Nephron progenitor cell (in vitro differentiated cells): ENCODE measurements at regions not wholly inside any gene's neighbourhood (a gene's known extent, or its start where the extent isn't known, plus 50 kb on each side); places are given as distances from the start of the nearest gene placed in this dataset.

Experiments
- DNase-seq: peaks from one replicate; pipeline ENCODE4 v3.0.0; 2021
- H3K27ac Mint-ChIP-seq: 2 replicates; pipeline ENCODE4 v1.8.0; 2021; ENCODE audit warnings: mild to moderate bottlenecking, moderate library complexity, mixed read lengths
- H3K27me3 Mint-ChIP-seq: 2 replicates; pipeline ENCODE4 v1.8.0; 2021; ENCODE audit warnings: mild to moderate bottlenecking, low read depth, mixed read lengths; ENCODE audit not compliant: poor library complexity
- H3K36me3 Mint-ChIP-seq: 2 replicates; pipeline ENCODE4 v1.8.0; 2021; ENCODE audit warnings: low read depth, mixed read lengths
- H3K4me1 Mint-ChIP-seq: 2 replicates; pipeline ENCODE4 v1.8.0; 2021; ENCODE audit warnings: mixed read lengths
- H3K4me3 Mint-ChIP-seq: 2 replicates; pipeline ENCODE4 v1.8.0; 2021; ENCODE audit warnings: mild to moderate bottlenecking, moderate library complexity, mixed read lengths
- H3K9me3 Mint-ChIP-seq: 2 replicates; pipeline ENCODE4 v1.8.0; 2021; ENCODE audit warnings: mild to moderate bottlenecking, moderate library complexity, mixed read lengths
- TF ChIP-seq, protein P1 (sequence below): fragments of 200-600 bp; sonication (generic); IDR thresholded peaks from 2 replicates; pipeline ENCODE4 v1.5.0; 2021; ENCODE audit warnings: antibody characterized with exemption

DNA sequence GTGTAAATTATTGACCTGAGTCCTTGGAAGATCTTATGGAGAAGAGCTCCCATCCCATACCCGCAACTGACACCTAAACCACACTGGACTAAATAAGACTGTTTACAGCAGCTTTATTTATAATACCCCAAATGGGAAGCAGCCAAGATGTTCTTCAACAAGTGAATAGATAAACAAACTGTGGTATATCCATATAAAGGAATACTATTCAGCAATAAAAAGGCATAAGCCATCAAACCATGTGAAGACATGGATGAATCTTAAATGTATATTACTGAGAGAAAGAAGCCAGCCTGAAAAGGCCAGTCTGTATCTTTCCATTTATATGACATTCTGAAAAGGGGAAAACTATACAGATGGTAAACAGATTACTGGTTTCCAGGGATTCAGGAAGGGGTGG is 212.7 kb downstream of the TPBG start:
- TF ChIP-seq, protein P1, sequence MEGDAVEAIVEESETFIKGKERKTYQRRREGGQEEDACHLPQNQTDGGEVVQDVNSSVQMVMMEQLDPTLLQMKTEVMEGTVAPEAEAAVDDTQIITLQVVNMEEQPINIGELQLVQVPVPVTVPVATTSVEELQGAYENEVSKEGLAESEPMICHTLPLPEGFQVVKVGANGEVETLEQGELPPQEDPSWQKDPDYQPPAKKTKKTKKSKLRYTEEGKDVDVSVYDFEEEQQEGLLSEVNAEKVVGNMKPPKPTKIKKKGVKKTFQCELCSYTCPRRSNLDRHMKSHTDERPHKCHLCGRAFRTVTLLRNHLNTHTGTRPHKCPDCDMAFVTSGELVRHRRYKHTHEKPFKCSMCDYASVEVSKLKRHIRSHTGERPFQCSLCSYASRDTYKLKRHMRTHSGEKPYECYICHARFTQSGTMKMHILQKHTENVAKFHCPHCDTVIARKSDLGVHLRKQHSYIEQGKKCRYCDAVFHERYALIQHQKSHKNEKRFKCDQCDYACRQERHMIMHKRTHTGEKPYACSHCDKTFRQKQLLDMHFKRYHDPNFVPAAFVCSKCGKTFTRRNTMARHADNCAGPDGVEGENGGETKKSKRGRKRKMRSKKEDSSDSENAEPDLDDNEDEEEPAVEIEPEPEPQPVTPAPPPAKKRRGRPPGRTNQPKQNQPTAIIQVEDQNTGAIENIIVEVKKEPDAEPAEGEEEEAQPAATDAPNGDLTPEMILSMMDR = no peak
- Mint-ChIP-seq H3K36me3 (peaks cover 8% of the 10 kb centered on the region), H3K9me3 (peaks cover 21% of the 10 kb centered on the region), H3K4me3 (no peak overlapping the region), H3K27ac (no peak overlapping the region), H3K27me3 (no peaks in the 10 kb centered on the region), H3K4me1 (peaks cover 6% of the 10 kb centered on the region)
- DNase-seq = no peak

DNA sequence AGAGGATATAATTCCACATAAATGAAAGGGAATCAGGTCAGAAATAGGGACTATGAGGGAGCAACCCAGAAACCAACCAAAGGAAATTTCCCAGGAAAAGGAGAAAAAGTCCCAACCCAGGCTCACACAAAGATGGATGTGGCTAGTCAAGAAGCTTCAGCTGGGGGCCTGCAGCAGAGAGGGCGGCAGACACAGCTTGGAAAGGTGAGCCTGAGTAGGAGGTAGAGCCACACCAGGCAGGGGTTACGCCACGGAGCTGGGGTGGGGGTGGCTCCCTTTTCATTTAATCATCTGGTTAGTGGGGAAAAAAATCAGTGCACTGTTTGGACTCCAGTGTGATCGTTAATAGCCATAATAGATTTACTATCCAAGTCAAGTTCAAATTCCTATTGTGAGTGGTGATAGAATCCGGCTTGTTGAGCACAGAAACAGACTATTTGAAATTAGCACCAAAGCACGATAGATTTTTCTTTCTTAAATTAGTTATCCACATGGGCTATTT is 220.6 kb downstream of the TPBG start:
- Mint-ChIP-seq H3K27me3 (no peaks in the 10 kb centered on the region), H3K4me3 (no peak overlapping the region), H3K27ac (no peak overlapping the region), H3K36me3 (no peaks in the 10 kb centered on the region), H3K9me3 (no peaks in the 10 kb centered on the region), H3K4me1 (peaks cover 16% of the 10 kb centered on the region)
- TF ChIP-seq, protein P1 = no peak
- peak; percentile 8 for DNase-seq

DNA sequence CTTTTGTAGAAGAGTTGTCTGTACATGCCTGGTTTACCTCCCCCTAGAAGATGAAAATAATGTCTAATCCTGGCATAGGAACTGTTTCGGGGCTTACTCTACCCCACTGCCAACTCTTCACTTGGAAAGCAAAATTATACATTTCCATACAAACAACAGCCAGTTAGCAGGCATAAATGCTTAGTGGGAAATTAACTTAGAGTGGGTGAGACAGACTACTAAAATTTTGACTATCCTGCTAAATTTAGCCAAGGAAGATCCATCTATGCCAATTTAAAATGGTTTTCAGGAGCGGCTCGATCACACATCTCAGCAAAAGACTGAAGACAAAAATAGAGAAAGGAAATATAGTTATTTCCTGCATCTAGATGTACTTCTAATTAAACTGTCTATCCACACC is 221.2 kb downstream of the TPBG start:
- no peak overlapping the region for H3K27ac Mint-ChIP-seq
- H3K4me1 Mint-ChIP-seq = peaks cover 18% of the 10 kb centered on the region
- no peaks in the 10 kb centered on the region for H3K27me3 Mint-ChIP-seq
- H3K4me3 Mint-ChIP-seq = no peak overlapping the region
- DNase-seq = no peak
- no peaks in the 10 kb centered on the region for H3K36me3 Mint-ChIP-seq
- H3K9me3 Mint-ChIP-seq = no peaks in the 10 kb centered on the region
- TF ChIP-seq, protein P1 = no peak

DNA sequence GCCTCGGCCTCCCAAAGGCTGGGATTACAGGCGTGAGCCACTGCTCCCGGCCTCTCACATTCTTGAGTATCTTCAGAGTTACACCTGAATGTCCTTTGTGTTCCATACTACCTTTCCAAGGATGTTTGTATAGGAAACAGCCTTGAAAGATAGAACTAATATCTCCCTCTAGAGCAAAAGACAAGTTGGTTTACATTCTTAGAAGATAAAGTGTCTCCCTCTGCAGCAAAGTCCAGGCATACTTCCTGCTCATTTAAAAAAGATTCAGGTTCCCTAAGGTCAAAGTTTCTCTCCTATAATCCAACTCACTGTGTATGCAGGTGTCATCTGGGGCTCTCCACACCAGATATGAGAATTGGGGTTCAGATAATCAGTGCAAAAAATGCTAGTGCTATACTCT is 224.4 kb downstream of the TPBG start:
- H3K9me3 Mint-ChIP-seq = no peaks in the 10 kb centered on the region

DNA sequence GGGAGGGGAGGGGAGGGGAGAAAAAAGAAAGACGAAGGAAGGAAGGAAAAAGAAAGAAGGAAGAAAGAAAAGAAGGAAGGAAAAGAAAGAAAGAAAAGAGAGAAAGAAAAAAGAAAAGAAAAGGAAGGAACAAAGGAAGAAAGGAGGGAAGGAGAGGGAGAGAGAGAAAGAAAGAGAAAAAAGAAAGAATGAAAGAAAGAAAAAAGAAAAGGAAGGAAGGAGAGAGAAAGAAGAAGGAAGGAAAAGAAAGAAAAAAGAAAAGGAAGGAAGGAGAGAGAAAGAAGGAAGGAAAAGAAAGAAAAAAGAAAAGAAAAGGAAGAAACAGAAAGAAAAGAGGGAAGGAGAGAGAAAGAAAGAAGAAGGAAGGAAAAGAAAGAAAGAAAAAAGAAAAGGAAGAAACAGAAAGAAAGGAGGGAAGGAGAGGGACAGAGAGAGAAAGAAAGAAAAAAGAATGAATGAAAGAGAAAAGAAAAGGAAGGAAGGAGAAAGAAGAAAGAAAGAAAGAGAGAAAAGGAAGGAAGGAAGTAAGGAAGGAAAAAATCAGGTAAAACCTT is 225.3 kb downstream of the TPBG start:
- Mint-ChIP-seq H3K27me3 (no peaks in the 10 kb centered on the region), H3K9me3 (no peaks in the 10 kb centered on the region), H3K4me1 (peaks cover 14% of the 10 kb centered on the region), H3K36me3 (no peaks in the 10 kb centered on the region), H3K4me3 (no peak overlapping the region), H3K27ac (no peak overlapping the region)
- TF ChIP-seq, protein P1 = no peak
- DNase-seq = no peak

More for the DNA sequence above, 224.4 kb downstream of the TPBG start:
- Mint-ChIP-seq H3K36me3 (no peaks in the 10 kb centered on the region), H3K4me3 (no peak overlapping the region), H3K27me3 (no peaks in the 10 kb centered on the region), H3K4me1 (peaks cover 20% of the 10 kb centered on the region), H3K27ac (no peak overlapping the region)
- TF ChIP-seq, protein P1 = no peak
- no peak for DNase-seq

DNA sequence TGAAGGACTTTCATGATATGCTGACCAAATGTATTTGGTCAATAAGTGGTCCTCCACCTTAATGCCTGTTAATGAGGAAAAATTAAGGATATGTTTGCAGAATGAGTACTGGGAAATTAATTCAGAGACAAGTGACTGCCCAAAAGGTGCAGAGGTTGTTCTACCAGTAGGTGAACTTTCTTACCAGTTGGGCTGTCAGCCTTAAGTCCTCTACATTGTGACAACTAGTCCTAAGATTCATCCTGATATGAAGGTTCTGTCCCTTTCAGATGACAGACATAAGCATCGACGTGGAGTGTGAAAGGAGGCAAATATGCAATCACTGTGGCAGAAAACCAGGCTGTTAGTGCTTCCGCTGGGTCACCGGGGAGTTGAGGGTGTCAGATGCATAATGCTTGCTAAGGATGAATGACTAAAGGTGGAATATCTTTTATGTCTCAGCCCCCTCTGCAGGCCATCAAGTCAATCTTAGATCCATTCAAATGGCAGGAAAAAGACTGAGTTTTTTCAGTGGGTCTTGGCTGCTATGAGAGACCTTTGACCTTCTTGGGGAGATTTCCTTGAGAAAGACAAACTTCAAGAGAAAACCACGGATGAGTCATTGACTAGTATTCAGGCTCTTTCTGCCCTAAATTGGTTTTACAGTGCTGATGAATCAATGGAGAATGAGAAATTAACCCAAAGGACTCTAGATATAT is 226.0 kb downstream of the TPBG start:
- Mint-ChIP-seq H3K27ac (no peak overlapping the region), H3K9me3 (no peaks in the 10 kb centered on the region), H3K4me3 (no peak overlapping the region), H3K36me3 (no peaks in the 10 kb centered on the region), H3K27me3 (no peaks in the 10 kb centered on the region), H3K4me1 (peaks cover 10% of the 10 kb centered on the region)
- TF ChIP-seq, protein P1 = no peak
- no peak for DNase-seq
